ENCODE measurements at regions not wholly inside any gene's neighbourhood (a gene's known extent, or its start where the extent isn't known, plus 50 kb on each side); places are given as distances from the start of the nearest gene placed in this dataset.
"Not testable (repeated sequence)": the region's sequence is repeated elsewhere in the genome, so short reads cannot be mapped to it uniquely, and the experiment has no call there.

- ChIA-PET CTCF (no interaction called here), POLR2A (ENCODE audit: unreplicated experiment) (no interaction called here)
- Histone ChIP-seq H3K27me3 (ENCODE audit: low read length) (no peaks in the 10 kb centered on the region), H3K4me3 (ENCODE audit: low read length) (no peak overlapping the region), H3K9me2 (replicated peaks; ENCODE audit: low read length) (no peaks in the 10 kb centered on the region), H3K27ac (ENCODE audit: low read length) (no peak overlapping the region), H3K9me3 (ENCODE audit: low read length) (peaks cover 8% of the 10 kb centered on the region; the same call in 1 of the 2 replicates), H4K20me1 (ENCODE audit: low read length) (no peaks in the 10 kb centered on the region), H2AFZ (ENCODE audit: low read length) (no peak overlapping the region), H3F3A (ENCODE audit: low read length, unreplicated experiment) (no peaks in the 10 kb centered on the region), H3K4me2 (ENCODE audit: low read length) (no peak overlapping the region), H3K79me2 (ENCODE audit: low read length) (no peaks in the 10 kb centered on the region), H3K4me1 (ENCODE audit: insufficient read depth, low read length) (peaks cover 8% of the 10 kb centered on the region; the same call in 1 of the 2 replicates), H3K9ac (ENCODE audit: low read length) (no peak overlapping the region), H3K36me3 (ENCODE audit: low read depth, low read length) (no peaks in the 10 kb centered on the region)
- TF ChIP-seq, protein P1, sequence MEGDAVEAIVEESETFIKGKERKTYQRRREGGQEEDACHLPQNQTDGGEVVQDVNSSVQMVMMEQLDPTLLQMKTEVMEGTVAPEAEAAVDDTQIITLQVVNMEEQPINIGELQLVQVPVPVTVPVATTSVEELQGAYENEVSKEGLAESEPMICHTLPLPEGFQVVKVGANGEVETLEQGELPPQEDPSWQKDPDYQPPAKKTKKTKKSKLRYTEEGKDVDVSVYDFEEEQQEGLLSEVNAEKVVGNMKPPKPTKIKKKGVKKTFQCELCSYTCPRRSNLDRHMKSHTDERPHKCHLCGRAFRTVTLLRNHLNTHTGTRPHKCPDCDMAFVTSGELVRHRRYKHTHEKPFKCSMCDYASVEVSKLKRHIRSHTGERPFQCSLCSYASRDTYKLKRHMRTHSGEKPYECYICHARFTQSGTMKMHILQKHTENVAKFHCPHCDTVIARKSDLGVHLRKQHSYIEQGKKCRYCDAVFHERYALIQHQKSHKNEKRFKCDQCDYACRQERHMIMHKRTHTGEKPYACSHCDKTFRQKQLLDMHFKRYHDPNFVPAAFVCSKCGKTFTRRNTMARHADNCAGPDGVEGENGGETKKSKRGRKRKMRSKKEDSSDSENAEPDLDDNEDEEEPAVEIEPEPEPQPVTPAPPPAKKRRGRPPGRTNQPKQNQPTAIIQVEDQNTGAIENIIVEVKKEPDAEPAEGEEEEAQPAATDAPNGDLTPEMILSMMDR (conservative IDR thresholded peaks at IDR 0.05; ENCODE audit: low read depth, low read length), result no peak
- TF ChIP-seq EZH2phosphoT487 (IDR thresholded peaks at IDR 0.05; ENCODE audit: borderline replicate concordance, low read length) (no peak), EZH2 (IDR thresholded peaks at IDR 0.05; ENCODE audit: low read length, unreplicated experiment) (no peak)
- BruUV-seq (replicated peaks), result no TSS peak
- no peak for ATAC-seq
- DNase-seq, result no peak
- intact Hi-C loops (cut with micrococcal nuclease), result no loop called here
Observed at GRCh38 chr3:177385186-177385585, 187.9 kb upstream of the TBL1XR1 start.

GRCh38 chr3:177385831-177386301 lies 188.6 kb upstream of the TBL1XR1 start:
- Histone ChIP-seq H3K4me2 (ENCODE audit: low read length) (no peak overlapping the region), H4K20me1 (ENCODE audit: low read length) (no peaks in the 10 kb centered on the region), H3K36me3 (ENCODE audit: low read depth, low read length) (no peaks in the 10 kb centered on the region), H3K9me2 (replicated peaks; ENCODE audit: low read length) (no peaks in the 10 kb centered on the region), H3F3A (ENCODE audit: low read length, unreplicated experiment) (no peaks in the 10 kb centered on the region), H3K9me3 (ENCODE audit: low read length) (peaks cover 3% of the 10 kb centered on the region; the same call in 1 of the 2 replicates), H2AFZ (ENCODE audit: low read length) (no peak overlapping the region; the same call in 1 of the 2 replicates), H3K4me1 (ENCODE audit: insufficient read depth, low read length) (peaks cover 8% of the 10 kb centered on the region; the same call in 1 of the 2 replicates), H3K27ac (ENCODE audit: low read length) (no peak overlapping the region), H3K27me3 (ENCODE audit: low read length) (no peaks in the 10 kb centered on the region), H3K79me2 (ENCODE audit: low read length) (no peaks in the 10 kb centered on the region), H3K4me3 (ENCODE audit: low read length) (no peak overlapping the region), H3K9ac (ENCODE audit: low read length) (no peak overlapping the region)
- ChIA-PET CTCF (no interaction called here), POLR2A (ENCODE audit: unreplicated experiment) (no interaction called here)
- TF ChIP-seq EZH2phosphoT487 (IDR thresholded peaks at IDR 0.05; ENCODE audit: borderline replicate concordance, low read length) (no peak), EZH2 (IDR thresholded peaks at IDR 0.05; ENCODE audit: low read length, unreplicated experiment) (no peak)
- TF ChIP-seq, protein P1 (conservative IDR thresholded peaks at IDR 0.05; ENCODE audit: low read depth, low read length), result no peak
- intact Hi-C loops (cut with micrococcal nuclease), result no loop called here
- ATAC-seq (peak; percentile 46), DNase-seq (peak; percentile 39)
- BruUV-seq (replicated peaks), result no TSS peak

DNA sequence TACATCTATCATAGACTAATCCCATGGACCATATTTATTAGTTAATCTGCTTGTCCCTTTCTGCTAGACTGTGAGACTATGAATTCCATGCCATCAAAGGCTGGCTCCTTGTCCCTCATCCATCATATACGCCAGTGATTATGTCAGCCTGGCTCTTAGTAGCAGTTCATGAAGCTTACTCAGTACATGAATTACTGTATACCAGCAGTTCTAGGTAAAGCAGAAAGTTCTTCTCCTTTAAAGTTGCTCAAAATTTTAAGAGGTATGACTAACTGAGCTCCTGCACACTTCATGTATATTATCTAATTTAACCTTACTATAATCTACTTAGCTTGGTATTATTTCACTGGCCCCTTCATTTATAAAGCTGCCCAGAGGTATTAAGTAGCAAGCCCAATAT lies 190.9 kb upstream of the TBL1XR1 start:
- DNase-seq (no peak), ATAC-seq (no peak)
- H3K9me3 ChIP-seq (ENCODE audit: low read length), result no peaks in the 10 kb centered on the region
- no peaks in the 10 kb centered on the region for H4K20me1 ChIP-seq (ENCODE audit: low read length)
- H3K4me1 ChIP-seq (ENCODE audit: insufficient read depth, low read length), result peaks cover 8% of the 10 kb centered on the region; the same call in 1 of the 2 replicates
- ChIA-PET CTCF (no interaction called here), POLR2A (ENCODE audit: unreplicated experiment) (no interaction called here)
- no peaks in the 10 kb centered on the region for H3K9me2 ChIP-seq (replicated peaks; ENCODE audit: low read length)
- H3F3A ChIP-seq (ENCODE audit: low read length, unreplicated experiment), result no peaks in the 10 kb centered on the region
- TF ChIP-seq EZH2 (IDR thresholded peaks at IDR 0.05; ENCODE audit: low read length, unreplicated experiment), result no peak
- no peak for TF ChIP-seq EZH2phosphoT487 (IDR thresholded peaks at IDR 0.05; ENCODE audit: borderline replicate concordance, low read length)
- TF ChIP-seq, protein P1 (conservative IDR thresholded peaks at IDR 0.05; ENCODE audit: low read depth, low read length), result no peak
- H3K27ac ChIP-seq (ENCODE audit: low read length), result no peak overlapping the region
- no peaks in the 10 kb centered on the region for H3K79me2 ChIP-seq (ENCODE audit: low read length)
- H3K4me2 ChIP-seq (ENCODE audit: low read length), result no peak overlapping the region
- intact Hi-C loops (cut with micrococcal nuclease), result no loop called here
- BruUV-seq (replicated peaks), result no TSS peak
- no peaks in the 10 kb centered on the region for H3K36me3 ChIP-seq (ENCODE audit: low read depth, low read length)
- H3K9ac ChIP-seq (ENCODE audit: low read length), result no peak overlapping the region
- H2AFZ ChIP-seq (ENCODE audit: low read length), result no peak overlapping the region
- H3K4me3 ChIP-seq (ENCODE audit: low read length), result no peak overlapping the region
- H3K27me3 ChIP-seq (ENCODE audit: low read length), result no peaks in the 10 kb centered on the region

- H3K4me2 ChIP-seq (ENCODE audit: low read length); BruUV-seq (replicated peaks); H2AFZ ChIP-seq (ENCODE audit: low read length): not testable (repeated sequence)
Observed at GRCh38 chr3:177394231-177395024, 197.1 kb upstream of the TBL1XR1 start.

More at GRCh38 chr3:177394231-177395024, 197.1 kb upstream of the TBL1XR1 start:
- H3K9me2 ChIP-seq (replicated peaks; ENCODE audit: low read length); H3K79me2 ChIP-seq (ENCODE audit: low read length); H3K4me3 ChIP-seq (ENCODE audit: low read length); H3F3A ChIP-seq (ENCODE audit: low read length, unreplicated experiment); H3K27me3 ChIP-seq (ENCODE audit: low read length); H3K36me3 ChIP-seq (ENCODE audit: low read depth, low read length); H3K9ac ChIP-seq (ENCODE audit: low read length); CTCF ChIA-PET; H4K20me1 ChIP-seq (ENCODE audit: low read length); H3K9me3 ChIP-seq (ENCODE audit: low read length); H3K27ac ChIP-seq (ENCODE audit: low read length); H3K4me1 ChIP-seq (ENCODE audit: insufficient read depth, low read length); DNase-seq; POLR2A ChIA-PET (ENCODE audit: unreplicated experiment); intact Hi-C loops (cut with micrococcal nuclease); ATAC-seq: not testable (repeated sequence)

Measured in PC-3 (cell line).